Right lobe of liver (tissue), 4 donors: ENCODE measurements at regions not wholly inside any gene's neighbourhood (a gene's known extent, or its start where the extent isn't known, plus 50 kb on each side); places are given as distances from the start of the nearest gene placed in this dataset.

Source experiments
- POLR2A ChIP-seq: fragments of 450-650 bp; IDR thresholded peaks from one replicate; pipeline ENCODE4 v1.6.1; 2017; ENCODE audit warnings: antibody characterized with exemption, mild to moderate bottlenecking
- TF ChIP-seq, protein P1 (sequence below), 4 donors: fragments of 200-600 bp in 3 of 4; fragments of 450-650 bp in 1 of 4; IDR thresholded peaks; one replicate each; pipeline versions ENCODE4 v1.5.1 to v1.8.0; 2016 to 2022; ENCODE audit warnings: antibody characterized with exemption in 4 of 4, mild to moderate bottlenecking in 2 of 4
- donor health status: DM: no; HTN: no; CAD: no.
- donor health status: DM: no; HTN: no; CAD: no.
- donor health status: DM: no; HTN: yes; CAD: no.

DNA sequence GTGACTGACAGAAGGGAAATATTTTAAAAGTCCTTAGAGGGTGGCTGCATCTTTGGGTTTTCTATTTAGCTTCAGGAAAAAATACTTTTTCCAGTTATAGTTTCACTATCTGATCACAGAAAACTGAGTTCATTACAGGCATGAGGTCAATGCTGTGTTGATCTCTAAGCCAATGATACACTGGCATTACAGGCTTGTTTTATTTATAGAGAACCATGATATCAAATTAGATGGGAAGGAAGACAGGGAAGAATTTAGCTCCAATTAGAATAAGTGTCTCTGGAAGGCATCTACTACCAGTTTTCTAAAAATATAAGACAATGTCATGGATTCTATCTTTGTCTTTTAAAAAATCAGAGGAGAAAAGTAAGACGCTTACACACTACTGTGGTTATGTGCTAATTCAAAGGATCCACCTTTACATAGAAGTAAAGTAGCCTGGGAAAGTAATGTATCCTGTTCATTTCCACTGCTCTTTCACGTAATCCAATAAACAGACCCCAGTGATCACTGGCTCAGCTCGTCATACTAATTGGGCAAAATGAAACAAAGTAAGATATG, 344.5 kb upstream of the PPARGC1A start:
- TF ChIP-seq, protein P1, sequence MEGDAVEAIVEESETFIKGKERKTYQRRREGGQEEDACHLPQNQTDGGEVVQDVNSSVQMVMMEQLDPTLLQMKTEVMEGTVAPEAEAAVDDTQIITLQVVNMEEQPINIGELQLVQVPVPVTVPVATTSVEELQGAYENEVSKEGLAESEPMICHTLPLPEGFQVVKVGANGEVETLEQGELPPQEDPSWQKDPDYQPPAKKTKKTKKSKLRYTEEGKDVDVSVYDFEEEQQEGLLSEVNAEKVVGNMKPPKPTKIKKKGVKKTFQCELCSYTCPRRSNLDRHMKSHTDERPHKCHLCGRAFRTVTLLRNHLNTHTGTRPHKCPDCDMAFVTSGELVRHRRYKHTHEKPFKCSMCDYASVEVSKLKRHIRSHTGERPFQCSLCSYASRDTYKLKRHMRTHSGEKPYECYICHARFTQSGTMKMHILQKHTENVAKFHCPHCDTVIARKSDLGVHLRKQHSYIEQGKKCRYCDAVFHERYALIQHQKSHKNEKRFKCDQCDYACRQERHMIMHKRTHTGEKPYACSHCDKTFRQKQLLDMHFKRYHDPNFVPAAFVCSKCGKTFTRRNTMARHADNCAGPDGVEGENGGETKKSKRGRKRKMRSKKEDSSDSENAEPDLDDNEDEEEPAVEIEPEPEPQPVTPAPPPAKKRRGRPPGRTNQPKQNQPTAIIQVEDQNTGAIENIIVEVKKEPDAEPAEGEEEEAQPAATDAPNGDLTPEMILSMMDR (IDR thresholded peaks at IDR 0.05): no peak
- no peak for TF ChIP-seq POLR2A
